Esophagus squamous epithelium (tissue), 5 donors: ENCODE measurements at regions not wholly inside any gene's neighbourhood (a gene's known extent, or its start where the extent isn't known, plus 50 kb on each side); places are given as distances from the start of the nearest gene placed in this dataset.

Source experiments
- DNase-seq: peaks from one replicate; lab custom pipeline; 2025; lab: John Stamatoyannopoulos, UW
- H3K27ac ChIP-seq, 4 donors: fragments of 200-600 bp; sonication (generic); one replicate each; pipeline ENCODE4 v1.5.1; 2016 to 2019; ENCODE audit warnings: mild to moderate bottlenecking in 1 of 4
- H3K27me3 ChIP-seq, 4 donors: fragments of 200-600 bp; sonication (generic); 1 replicate in 3 of 4; 2 replicates in 1 of 4; pipeline versions ENCODE4 v1.5.1 to v1.6.0; 2017 to 2021; ENCODE audit warnings: antibody characterized with exemption in 1 of 4
- H3K36me3 ChIP-seq, 3 donors: fragments of 200-600 bp; sonication (generic); one replicate each; pipeline ENCODE4 v1.5.1; 2016 to 2019
- H3K4me1 ChIP-seq, 3 donors: fragments of 200-600 bp; sonication (generic); one replicate each; pipeline ENCODE4 v1.5.1; 2017 to 2019
- H3K4me3 ChIP-seq, 4 donors: fragments of 200-600 bp; sonication (generic); 1 replicate in 3 of 4; 2 replicates in 1 of 4; pipeline ENCODE4 v1.5.1; 2016 to 2019; ENCODE audit warnings: mild to moderate bottlenecking in 2 of 4, moderate library complexity in 1 of 4
- H3K9me3 ChIP-seq, 3 donors: fragments of 200-600 bp; sonication (generic); one replicate each; pipeline ENCODE4 v1.5.1; 2016 to 2019
- POLR2A ChIP-seq, 4 donors: fragments of 450-650 bp; IDR thresholded peaks; one replicate each; pipeline ENCODE4 v1.6.1; 2017; ENCODE audit warnings: antibody characterized with exemption in 4 of 4, mild to moderate bottlenecking in 4 of 4, moderate library complexity in 3 of 4
- WGBS, 2 donors: methylation state at CpG; one replicate each; pipeline ENCODE4 v1.1.5; 2018; 5-methylcytosine and 5-hydroxymethylcytosine counted together
- intact Hi-C: fragments of 100-400 bp; cut with DNase I; formaldehyde crosslinking; loops from one replicate; pipeline ENCODE4 v1.15.0; 2022
- TF ChIP-seq, protein P1 (sequence below), 6 experiments: fragments of 450-650 bp in 4 of 6; fragments of 200-600 bp in 2 of 6; sonication (generic) in 2 of 6; IDR thresholded peaks; one replicate each; pipeline ENCODE4 v1.5.1; 2016 to 2019; ENCODE audit warnings: antibody characterized with exemption in 6 of 6, mild to moderate bottlenecking in 4 of 6, moderate library complexity in 4 of 6
- donor health status: DM: yes; HTN: yes; CAD: no.

- Histone ChIP-seq H3K9me3 (no peaks in the 10 kb centered on the region), H3K27ac (no peak overlapping the region), H3K36me3 (no peaks in the 10 kb centered on the region), H3K27me3 (no peaks in the 10 kb centered on the region), H3K4me1 (no peaks in the 10 kb centered on the region), H3K4me3 (no peak overlapping the region)
- WGBS, 2 donors = 75 to 84% methylated on average over 4 of the region's 4 CpGs
- no peak for TF ChIP-seq POLR2A (IDR thresholded peaks at IDR 0.05)
- TF ChIP-seq, protein P1, sequence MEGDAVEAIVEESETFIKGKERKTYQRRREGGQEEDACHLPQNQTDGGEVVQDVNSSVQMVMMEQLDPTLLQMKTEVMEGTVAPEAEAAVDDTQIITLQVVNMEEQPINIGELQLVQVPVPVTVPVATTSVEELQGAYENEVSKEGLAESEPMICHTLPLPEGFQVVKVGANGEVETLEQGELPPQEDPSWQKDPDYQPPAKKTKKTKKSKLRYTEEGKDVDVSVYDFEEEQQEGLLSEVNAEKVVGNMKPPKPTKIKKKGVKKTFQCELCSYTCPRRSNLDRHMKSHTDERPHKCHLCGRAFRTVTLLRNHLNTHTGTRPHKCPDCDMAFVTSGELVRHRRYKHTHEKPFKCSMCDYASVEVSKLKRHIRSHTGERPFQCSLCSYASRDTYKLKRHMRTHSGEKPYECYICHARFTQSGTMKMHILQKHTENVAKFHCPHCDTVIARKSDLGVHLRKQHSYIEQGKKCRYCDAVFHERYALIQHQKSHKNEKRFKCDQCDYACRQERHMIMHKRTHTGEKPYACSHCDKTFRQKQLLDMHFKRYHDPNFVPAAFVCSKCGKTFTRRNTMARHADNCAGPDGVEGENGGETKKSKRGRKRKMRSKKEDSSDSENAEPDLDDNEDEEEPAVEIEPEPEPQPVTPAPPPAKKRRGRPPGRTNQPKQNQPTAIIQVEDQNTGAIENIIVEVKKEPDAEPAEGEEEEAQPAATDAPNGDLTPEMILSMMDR (IDR thresholded peaks at IDR 0.05) = no peak
- no peak for DNase-seq
- intact Hi-C loops = no loop called here
These were observed 483.2 kb downstream of the QKI start for GRCh38 chr6:163897669-163898068.

- intact Hi-C loops = no loop called here
- H3K27me3 ChIP-seq = no peaks in the 10 kb centered on the region
- no peaks in the 10 kb centered on the region for H3K9me3 ChIP-seq
- H3K36me3 ChIP-seq = no peaks in the 10 kb centered on the region
- no peak for DNase-seq
- TF ChIP-seq, protein P1 (IDR thresholded peaks at IDR 0.05) = no peak
- TF ChIP-seq POLR2A (IDR thresholded peaks at IDR 0.05) = no peak
- WGBS, 2 donors = 64 to 91% methylated on average over 8 of the region's 8 CpGs
- no peaks in the 10 kb centered on the region for H3K4me1 ChIP-seq
- no peak overlapping the region for H3K4me3 ChIP-seq
- no peak overlapping the region for H3K27ac ChIP-seq
These were observed 482.5 kb downstream of the QKI start for GRCh38 chr6:163897030-163897429.

DNA sequence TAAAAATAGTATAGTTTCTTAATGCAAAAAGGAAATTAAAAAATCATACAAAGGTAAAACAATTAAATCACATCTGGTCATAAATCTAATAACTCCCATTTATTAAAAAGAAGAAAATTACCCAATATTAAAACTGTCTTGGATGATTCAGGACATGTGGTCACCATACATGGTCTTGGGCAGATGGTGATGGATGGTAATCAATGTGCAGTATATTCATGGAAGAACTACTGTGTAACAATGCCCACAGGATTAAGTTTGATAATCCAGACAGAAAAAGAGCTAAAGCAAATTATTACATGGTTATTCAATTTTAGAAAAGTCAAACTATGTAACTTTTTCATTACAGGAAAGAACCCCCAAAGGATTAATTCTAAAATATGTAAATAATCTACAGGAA lies 480.6 kb downstream of the QKI start:
- intact Hi-C loops = no loop called here
- no peak for DNase-seq

DNA sequence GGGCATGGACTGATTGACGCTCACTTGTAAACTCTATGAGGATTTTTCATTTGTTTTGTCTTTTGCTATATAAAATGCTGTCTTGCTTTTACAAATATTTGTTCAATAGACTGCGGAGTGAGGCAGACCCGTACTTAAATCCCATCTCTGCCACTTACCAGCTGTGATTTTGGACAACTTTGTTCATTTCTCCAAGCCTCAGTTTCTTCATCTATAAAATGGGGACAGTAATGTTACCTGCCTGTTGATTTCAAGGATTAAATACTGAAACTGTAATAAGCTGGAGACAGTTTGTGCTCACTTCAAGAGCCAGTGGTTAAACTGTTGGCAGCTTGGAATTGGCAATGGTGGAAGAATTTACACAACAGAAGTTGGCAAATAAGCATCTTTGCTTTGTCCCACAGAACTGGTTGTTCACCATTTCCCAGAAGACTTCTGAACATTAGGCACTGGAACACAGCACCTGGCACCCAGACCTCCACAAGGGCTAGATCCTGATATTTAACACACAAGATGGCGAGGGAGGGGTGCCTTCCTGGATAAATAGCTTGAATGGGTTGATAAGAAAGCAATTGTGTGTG lies 479.2 kb downstream of the QKI start:
- Histone ChIP-seq H3K27ac (no peak overlapping the region), H3K4me1 (no peaks in the 10 kb centered on the region), H3K4me3 (no peak overlapping the region), H3K36me3 (no peaks in the 10 kb centered on the region), H3K27me3 (no peaks in the 10 kb centered on the region), H3K9me3 (no peaks in the 10 kb centered on the region)
- TF ChIP-seq POLR2A (IDR thresholded peaks at IDR 0.05) = no peak
- TF ChIP-seq, protein P1 (IDR thresholded peaks at IDR 0.05) = no peak
- no peak for DNase-seq
- WGBS, 2 donors = 80 to 85% methylated on average over 4 of the region's 4 CpGs
- intact Hi-C loops = no loop called here

More for the DNA sequence above, 480.6 kb downstream of the QKI start:
- Histone ChIP-seq H3K27me3 (no peaks in the 10 kb centered on the region), H3K4me1 (no peaks in the 10 kb centered on the region), H3K9me3 (no peaks in the 10 kb centered on the region), H3K4me3 (no peak overlapping the region), H3K27ac (no peak overlapping the region), H3K36me3 (no peaks in the 10 kb centered on the region)
- TF ChIP-seq, protein P1 (IDR thresholded peaks at IDR 0.05) = no peak
- TF ChIP-seq POLR2A (IDR thresholded peaks at IDR 0.05) = no peak

DNA sequence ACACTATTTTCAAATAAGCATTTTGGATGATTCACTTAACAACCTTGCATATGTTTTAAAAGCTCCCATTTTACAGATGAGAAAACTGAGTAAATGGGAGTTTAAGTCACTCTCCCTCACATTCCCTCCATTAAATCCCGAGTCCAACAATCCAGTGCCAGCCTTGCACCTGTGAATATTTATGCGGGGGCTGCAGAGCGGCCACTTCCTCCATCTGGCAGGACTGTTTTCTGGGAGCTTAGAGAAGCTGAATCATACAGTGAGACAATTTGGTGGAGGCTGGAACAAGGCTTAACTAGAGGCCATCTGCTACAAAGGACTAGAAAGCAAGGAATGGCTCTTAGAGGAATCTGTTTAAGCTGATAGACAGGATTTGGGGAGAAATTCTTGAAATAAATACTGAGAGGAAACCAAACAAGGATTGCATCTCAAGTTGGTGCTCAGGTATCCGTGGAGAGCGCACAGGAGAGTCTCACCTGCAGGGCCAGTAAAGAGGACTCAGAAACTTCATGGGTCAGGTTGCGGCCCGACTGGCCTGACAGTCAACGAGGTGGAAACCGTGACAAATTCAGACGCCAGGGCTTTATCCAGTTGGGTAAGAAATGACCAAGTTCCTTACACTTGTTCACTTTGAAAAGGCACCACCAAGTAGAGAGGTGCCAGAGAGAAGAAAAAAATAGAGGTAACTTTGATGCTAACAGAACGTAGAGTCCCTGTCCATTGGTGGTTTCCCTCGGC lies 478.5 kb downstream of the QKI start:
- Histone ChIP-seq H3K9me3 (no peaks in the 10 kb centered on the region), H3K36me3 (no peaks in the 10 kb centered on the region), H3K4me1 (no peaks in the 10 kb centered on the region), H3K4me3 (no peak overlapping the region), H3K27me3 (no peaks in the 10 kb centered on the region), H3K27ac (no peak overlapping the region)
- 88 to 91% methylated on average over 12 of the region's 12 CpGs for WGBS, 2 donors
- no peak for TF ChIP-seq POLR2A (IDR thresholded peaks at IDR 0.05)
- TF ChIP-seq, protein P1 (IDR thresholded peaks at IDR 0.05) = no peak
- DNase-seq = no peak
- intact Hi-C loops = no loop called here
